HG02759 (cell line): ENCODE measurements at regions not wholly inside any gene's neighbourhood (a gene's known extent, or its start where the extent isn't known, plus 50 kb on each side); places are given as distances from the start of the nearest gene placed in this dataset.

Experiments used
- ATAC-seq: cut with Tn5 transposase; IDR thresholded peaks from one replicate; pipeline ENCODE4 v1.9.1; 2021; ENCODE audit warnings: mild to moderate bottlenecking, moderate library complexity; ENCODE audit not compliant: unreplicated experiment

GRCh38 chr7:33661430-33662160 lies 243.7 kb upstream of the BMPER start:
- ATAC-seq, result no peak

GRCh38 chr7:33666531-33666930 lies 238.8 kb upstream of the BMPER start:
- ATAC-seq, result no peak

GRCh38 chr7:33667196-33667595 lies 238.1 kb upstream of the BMPER start:
- ATAC-seq, result no peak

- ATAC-seq, result no peak
Observed at GRCh38 chr7:33669251-33669670, 236.1 kb upstream of the BMPER start.

- peak; percentile 81 for ATAC-seq
Observed at GRCh38 chr7:33671531-33672262, 233.6 kb upstream of the BMPER start.

- no peak for ATAC-seq
Observed at GRCh38 chr7:33673029-33673700, 232.2 kb upstream of the BMPER start.

- no peak for ATAC-seq
Observed at GRCh38 chr7:33674804-33675411, 230.4 kb upstream of the BMPER start.

- ATAC-seq, result no peak
Observed at GRCh38 chr7:33677556-33677955, 227.8 kb upstream of the BMPER start.

- ATAC-seq, result no peak
Observed at GRCh38 chr7:33678569-33679335, 226.6 kb upstream of the BMPER start.

GRCh38 chr7:33680682-33681081 lies 224.7 kb upstream of the BMPER start:
- ATAC-seq, result no peak

GRCh38 chr7:33685503-33685902 lies 219.8 kb upstream of the BMPER start:
- no peak for ATAC-seq

GRCh38 chr7:33685981-33686683 lies 219.2 kb upstream of the BMPER start:
- no peak for ATAC-seq

- ATAC-seq, result no peak
Observed at GRCh38 chr7:33687625-33688024, 217.7 kb upstream of the BMPER start.

GRCh38 chr7:33691180-33691579 lies 214.2 kb upstream of the BMPER start:
- no peak for ATAC-seq

GRCh38 chr7:33692956-33693355 lies 212.4 kb upstream of the BMPER start:
- ATAC-seq, result no peak

GRCh38 chr7:33694006-33694405 lies 211.3 kb upstream of the BMPER start:
- ATAC-seq, result no peak

- ATAC-seq, result no peak
Observed at GRCh38 chr7:33697616-33698015, 207.7 kb upstream of the BMPER start.

GRCh38 chr7:33698041-33698440 lies 207.3 kb upstream of the BMPER start:
- ATAC-seq, result no peak

GRCh38 chr7:33698692-33699128 lies 206.6 kb upstream of the BMPER start:
- no peak for ATAC-seq
